OCI-LY3 (cell line): ENCODE measurements at regions not wholly inside any gene's neighbourhood (a gene's known extent, or its start where the extent isn't known, plus 50 kb on each side); places are given as distances from the start of the nearest gene placed in this dataset.

Source experiments
- H2AFZ ChIP-seq: fragments of 200-600, 300-600 bp; shearing (Covaris generic); 2 replicates; pipeline ENCODE4 v1.6.0; 2014; ENCODE audit warnings: antibody characterized with exemption, low read depth, low read length
- H3K27ac ChIP-seq: fragments of 200-600, 300-600 bp; sonication (generic); 2 replicates; pipeline ENCODE4 v1.5.1; 2014; ENCODE audit warnings: mild to moderate bottlenecking, low read length, moderate library complexity, mixed read lengths
- H3K27me3 ChIP-seq: fragments of 200-600, 300-600 bp; sonication (generic); 2 replicates; pipeline ENCODE4 v1.6.1; 2014; ENCODE audit warnings: low read depth, low read length, mixed read lengths
- H3K36me3 ChIP-seq: fragments of 200-600, 300-600 bp; sonication (generic); replicated peaks from 2 replicates; pipeline ENCODE3; 2014; ENCODE audit warnings: low read depth, low read length, mixed read lengths
- H3K4me1 ChIP-seq: fragments of 300-600, 200-600 bp; sonication (generic); 2 replicates; pipeline ENCODE4 v1.6.1; 2014; ENCODE audit warnings: low read length, mixed read lengths
- H3K4me2 ChIP-seq: fragments of 200-600, 300-600 bp; sonication (generic); 2 replicates; pipeline ENCODE4 v1.6.1; 2014; ENCODE audit warnings: low read length, mixed read lengths
- H3K4me3 ChIP-seq: fragments of 300-600, 200-600 bp; sonication (generic); 2 replicates; pipeline ENCODE4 v1.5.1; 2014; ENCODE audit warnings: antibody characterized with exemption, mild to moderate bottlenecking, low read length, moderate library complexity
- H3K79me2 ChIP-seq: fragments of 300-600, 200-600 bp; shearing (Covaris generic); 2 replicates; pipeline ENCODE4 v1.6.1; 2014; ENCODE audit warnings: mild to moderate bottlenecking, low read length, mixed read lengths
- H3K9ac ChIP-seq: fragments of 300-600, 200-600 bp; shearing (Covaris generic); 2 replicates; pipeline ENCODE4 v1.6.0; 2014; ENCODE audit warnings: mild to moderate bottlenecking, low read length, moderate library complexity
- H3K9me3 ChIP-seq: fragments of 200-600, 300-600 bp; shearing (Covaris generic); 2 replicates; pipeline ENCODE4 v1.6.1; 2014; ENCODE audit warnings: low read length, mixed read lengths; ENCODE audit not compliant: insufficient read depth
- H4K20me1 ChIP-seq: fragments of 200-600, 300-600 bp; sonication (generic); 2 replicates; pipeline ENCODE4 v1.6.1; 2016; ENCODE audit warnings: low read length, mixed read lengths; ENCODE audit not compliant: insufficient read depth
- CTCF ChIP-seq: fragments of 200-600, 300-600 bp; sonication (generic); IDR thresholded peaks from 2 replicates; pipeline ENCODE4 v1.5.1; 2014; ENCODE audit warnings: antibody characterized with exemption, low read length, low read depth
- EZH2phosphoT487 ChIP-seq: fragments of 200-600 bp; shearing (Covaris generic); IDR thresholded peaks from 2 replicates; pipeline ENCODE4 v1.6.1; 2018; ENCODE audit warnings: antibody characterized with exemption, mixed run types, low read depth

- H3K36me3 ChIP-seq = no peaks in the 10 kb centered on the region
- no peaks in the 10 kb centered on the region for H3K27me3 ChIP-seq
- H4K20me1 ChIP-seq = no peaks in the 10 kb centered on the region
- TF ChIP-seq CTCF (no peak), EZH2phosphoT487 (no peak)
- no peak overlapping the region for H3K9ac ChIP-seq
- H3K4me1 ChIP-seq = peaks cover 33% of the 10 kb centered on the region
- H3K9me3 ChIP-seq = no peaks in the 10 kb centered on the region
- no peak overlapping the region for H3K4me3 ChIP-seq
- no peak overlapping the region for H3K4me2 ChIP-seq
- no peak overlapping the region for H2AFZ ChIP-seq
- H3K27ac ChIP-seq = no peak overlapping the region
- H3K79me2 ChIP-seq = no peaks in the 10 kb centered on the region
Measured at GRCh38 chr13:48862572-48862971, 113.1 kb upstream of the FNDC3A start.

DNA sequence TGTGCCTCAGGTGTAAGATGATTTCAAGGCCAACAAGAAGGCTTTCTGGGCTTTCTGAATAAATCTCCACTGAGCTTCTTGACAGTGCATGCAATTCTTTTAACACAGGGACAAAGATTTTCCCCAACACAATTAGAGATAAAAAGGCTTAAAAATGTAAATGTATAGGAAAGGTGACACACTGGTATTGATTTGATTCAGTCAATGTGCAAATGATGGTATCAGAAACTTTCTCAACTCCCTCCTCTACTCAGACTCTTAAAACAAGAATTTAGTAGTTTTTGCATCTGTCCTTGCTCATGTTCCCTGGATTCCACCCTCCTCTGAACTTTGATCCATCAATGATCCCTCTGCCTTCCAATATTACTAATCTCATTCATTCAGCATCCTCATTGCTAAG, 111.6 kb upstream of the FNDC3A start:
- Histone ChIP-seq H3K27me3 (no peaks in the 10 kb centered on the region), H3K9me3 (no peaks in the 10 kb centered on the region), H4K20me1 (no peaks in the 10 kb centered on the region), H3K4me2 (no peak overlapping the region), H3K9ac (no peak overlapping the region), H2AFZ (no peak overlapping the region), H3K79me2 (no peaks in the 10 kb centered on the region), H3K27ac (no peak overlapping the region), H3K36me3 (no peaks in the 10 kb centered on the region), H3K4me1 (peaks cover 19% of the 10 kb centered on the region), H3K4me3 (no peak overlapping the region)
- TF ChIP-seq CTCF (no peak), EZH2phosphoT487 (no peak)

GRCh38 chr13:48866249-48866648, 109.5 kb upstream of the FNDC3A start:
- H4K20me1 ChIP-seq = no peaks in the 10 kb centered on the region
- no peaks in the 10 kb centered on the region for H3K79me2 ChIP-seq
- no peak overlapping the region for H2AFZ ChIP-seq
- H3K27ac ChIP-seq = no peak overlapping the region
- TF ChIP-seq CTCF (no peak), EZH2phosphoT487 (no peak)
- no peaks in the 10 kb centered on the region for H3K27me3 ChIP-seq
- no peak overlapping the region for H3K9ac ChIP-seq
- H3K4me1 ChIP-seq = 0 out of 2 replicates have a peak, but pooled peaks cover 3% of the 10 kb centered on the region
- H3K4me2 ChIP-seq = no peak overlapping the region
- H3K4me3 ChIP-seq = no peak overlapping the region
- no peaks in the 10 kb centered on the region for H3K36me3 ChIP-seq
- no peaks in the 10 kb centered on the region for H3K9me3 ChIP-seq

- H2AFZ ChIP-seq = no peak overlapping the region
- H3K27me3 ChIP-seq = peaks cover 26% of the 10 kb centered on the region
- no peaks in the 10 kb centered on the region for H3K36me3 ChIP-seq
- H3K27ac ChIP-seq = no peak overlapping the region
- no peaks in the 10 kb centered on the region for H3K4me1 ChIP-seq
- no peaks in the 10 kb centered on the region for H4K20me1 ChIP-seq
- no peak overlapping the region for H3K4me2 ChIP-seq
- H3K9ac ChIP-seq = no peak overlapping the region
- H3K4me3 ChIP-seq = no peak overlapping the region
- no peaks in the 10 kb centered on the region for H3K79me2 ChIP-seq
- no peak for TF ChIP-seq EZH2phosphoT487
- TF ChIP-seq CTCF = no peak
- H3K9me3 ChIP-seq = no peaks in the 10 kb centered on the region
Measured at GRCh38 chr13:48873081-48873480, 102.6 kb upstream of the FNDC3A start.
